CD4-positive, alpha-beta T cell treated with Interleukin-17A for 1 hour (primary cell): ENCODE measurements at regions not wholly inside any gene's neighbourhood (a gene's known extent, or its start where the extent isn't known, plus 50 kb on each side); places are given as distances from the start of the nearest gene placed in this dataset.
"Not testable (repeated sequence)": the region's sequence is repeated elsewhere in the genome, so short reads cannot be mapped to it uniquely, and the experiment has no call there.

Source experiments
- DNase-seq: peaks from one replicate; pipeline ENCODE4 v3.0.0-alpha.2; 2020

DNA sequence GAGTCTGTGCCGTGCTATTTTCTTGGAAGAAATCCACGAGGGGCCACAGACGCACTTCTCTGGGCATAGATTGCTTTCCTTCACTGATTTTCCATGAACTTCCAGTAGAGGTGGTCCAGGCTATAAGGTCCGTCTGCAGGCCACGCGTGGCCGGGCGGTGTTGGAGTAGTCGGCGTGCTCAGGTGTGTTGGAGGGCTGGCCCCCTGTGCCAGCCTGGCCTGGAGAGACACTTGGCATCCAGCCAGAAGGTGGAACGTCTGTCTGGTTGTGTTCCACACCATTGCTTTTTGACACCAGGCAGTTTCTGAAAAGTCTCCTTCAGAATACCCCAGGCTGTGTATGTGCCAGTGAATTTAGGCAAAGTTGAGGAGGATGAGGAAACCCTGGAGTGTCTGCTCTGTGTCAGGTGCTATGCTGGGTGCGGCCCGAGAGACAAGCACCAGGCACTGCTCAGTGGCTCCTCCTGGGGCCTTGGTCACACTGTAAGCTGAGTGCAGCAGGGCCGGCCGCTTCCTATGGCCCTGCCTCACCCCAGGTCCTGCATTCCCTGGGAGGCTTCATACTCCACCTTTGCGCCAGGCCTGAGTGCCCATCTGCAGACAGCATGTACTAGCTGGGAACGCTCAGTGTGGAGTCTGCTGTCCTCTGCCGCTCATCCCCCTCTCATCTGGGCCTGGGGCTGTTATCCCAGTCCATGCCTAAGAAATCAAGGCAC lies 52.1 kb upstream of the TAMM41 start:
- no peak for DNase-seq

DNA sequence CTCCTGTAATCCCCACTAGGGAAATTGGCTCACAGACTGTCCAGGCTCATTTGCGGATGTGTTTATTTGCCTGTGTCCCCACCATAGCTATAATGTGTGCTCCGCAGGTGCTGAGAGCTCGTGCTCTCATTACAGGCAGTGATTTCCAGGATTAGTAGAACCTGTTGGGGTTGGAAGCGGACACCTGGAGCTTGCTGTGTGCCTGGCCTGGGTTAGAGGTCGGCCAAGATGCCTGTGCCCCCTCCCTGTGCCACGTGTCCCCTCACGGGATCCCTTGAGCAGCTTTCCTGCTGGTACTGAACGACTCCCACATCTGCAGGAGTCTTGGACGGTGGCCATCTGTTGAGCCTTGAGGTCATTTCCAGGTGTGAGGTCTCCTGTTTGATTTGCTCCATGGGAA lies 52.7 kb upstream of the TAMM41 start:
- DNase-seq, result not testable (repeated sequence)

- no peak for DNase-seq
Measured at GRCh38 chr3:11899826-11900225, 53.1 kb upstream of the TAMM41 start.

DNA sequence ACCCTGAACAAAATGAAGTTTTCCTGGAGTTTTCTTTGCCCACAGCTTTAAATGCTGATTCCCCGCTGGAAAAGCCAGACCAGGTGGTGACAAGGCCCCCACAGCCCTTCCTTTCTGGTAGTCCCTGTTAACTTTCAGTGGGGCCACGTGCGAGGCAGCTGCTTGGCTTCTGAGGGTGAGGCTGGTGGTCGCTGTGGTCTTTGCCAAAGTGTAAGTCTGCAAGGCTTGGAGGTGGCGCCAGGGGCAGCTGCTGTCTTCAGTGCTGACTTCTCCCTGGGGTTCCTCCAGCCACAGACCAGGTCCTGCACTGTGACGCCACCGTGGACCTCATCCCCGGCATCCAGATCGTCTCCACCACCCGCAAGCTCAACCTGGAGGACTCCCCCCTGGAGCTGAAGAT lies 54.1 kb upstream of the TAMM41 start:
- DNase-seq, result no peak

GRCh38 chr3:11901286-11901875 lies 54.7 kb upstream of the TAMM41 start:
- DNase-seq, result no peak

- no peak for DNase-seq
Measured at GRCh38 chr3:11903047-11903446, 56.4 kb upstream of the TAMM41 start.

- no peak for DNase-seq
Measured at GRCh38 chr3:11903447-11903846, 56.8 kb upstream of the TAMM41 start.

- DNase-seq, result no peak
Measured at GRCh38 chr3:11904157-11904556, 57.5 kb upstream of the TAMM41 start.

GRCh38 chr3:11906407-11906806 lies 59.7 kb upstream of the TAMM41 start:
- DNase-seq, result no peak

DNA sequence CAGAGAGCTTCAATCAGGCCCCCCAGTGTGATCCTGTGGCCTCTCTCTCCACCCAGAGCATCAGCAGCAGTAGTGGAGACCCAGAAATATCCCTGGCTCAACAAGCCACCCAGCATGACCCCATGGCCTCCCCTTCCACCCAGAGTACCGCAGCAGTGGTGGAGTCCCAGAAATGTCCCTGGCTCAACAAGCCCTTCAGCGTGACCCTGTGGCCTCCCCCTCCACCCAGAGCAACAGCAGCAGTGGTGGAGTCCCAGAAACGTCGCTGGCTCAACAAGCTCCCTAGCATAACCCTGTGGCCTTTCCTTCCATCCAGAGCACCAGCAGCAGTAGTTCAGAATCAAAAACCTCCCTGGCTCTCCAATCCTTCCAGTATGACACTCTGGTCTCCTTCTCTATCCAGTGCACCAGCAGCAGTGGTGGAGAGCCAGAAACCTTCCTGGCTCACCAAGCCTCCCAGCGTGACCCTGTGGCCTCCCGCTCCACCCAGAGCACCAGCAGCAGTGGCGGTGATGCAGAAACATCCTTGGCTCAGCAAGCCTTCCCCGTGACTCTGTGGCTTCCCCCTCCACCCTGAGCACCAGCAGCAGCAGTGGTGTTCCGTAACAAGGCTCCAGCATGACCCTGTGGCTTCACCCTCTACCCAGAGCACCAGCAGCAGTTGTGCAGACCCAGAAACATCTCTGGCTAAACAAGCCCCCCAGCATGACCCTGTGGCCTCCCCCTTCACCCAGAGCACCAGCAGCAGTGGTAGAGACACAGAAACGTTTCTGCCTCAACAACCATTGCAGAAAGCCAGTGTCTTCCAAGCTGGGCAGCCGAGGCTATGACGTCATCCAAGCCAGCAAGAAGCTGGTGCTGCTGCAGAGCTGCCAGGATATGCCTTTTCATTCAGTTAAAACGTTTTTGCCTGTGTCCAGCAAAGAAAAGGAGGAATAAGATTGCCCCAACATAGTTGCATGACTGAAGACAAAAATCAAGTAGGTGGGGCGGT lies 61.3 kb upstream of the TAMM41 start:
- no peak for DNase-seq

GRCh38 chr3:11908981-11909698 lies 62.5 kb upstream of the TAMM41 start:
- peak; percentile 30 for DNase-seq

GRCh38 chr3:11909726-11910125 lies 63.0 kb upstream of the TAMM41 start:
- no peak for DNase-seq

DNA sequence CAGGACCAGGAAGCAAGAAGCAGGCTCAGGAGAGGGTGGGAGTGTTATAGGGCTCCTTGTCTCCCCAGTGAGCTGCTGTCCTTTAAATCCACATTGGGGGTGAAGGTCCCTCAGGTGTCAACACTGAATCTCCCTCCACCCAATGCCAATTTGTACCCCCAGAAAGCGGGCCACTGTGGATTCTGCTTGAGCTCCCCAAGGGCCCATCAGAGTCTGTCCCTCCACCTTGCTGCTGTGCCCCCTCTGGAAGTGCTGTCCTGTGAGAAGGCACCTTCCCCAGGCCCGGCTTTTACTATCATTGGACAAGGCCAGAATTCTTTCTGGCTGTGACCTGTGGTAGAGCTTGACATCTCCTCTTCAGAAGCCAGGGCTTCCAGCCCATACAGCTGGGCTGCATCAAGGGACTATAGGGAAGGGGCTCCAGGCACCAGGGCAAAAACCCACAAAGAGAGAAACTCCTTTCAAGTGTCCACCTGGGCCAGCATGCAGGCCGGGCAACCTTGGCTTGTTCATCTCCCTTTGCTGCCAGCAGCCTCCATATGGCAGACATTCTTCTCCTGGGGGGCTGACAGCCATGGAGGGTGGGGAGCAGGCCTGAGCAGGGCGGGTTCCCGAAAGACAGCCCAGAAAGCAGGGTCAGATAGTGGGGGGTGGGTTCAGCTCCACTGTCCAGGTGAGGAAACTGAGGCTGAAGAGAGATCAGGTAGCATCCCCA lies 63.7 kb upstream of the TAMM41 start:
- DNase-seq, result not testable (repeated sequence)

GRCh38 chr3:11910971-11911531 lies 64.4 kb upstream of the TAMM41 start:
- no peak for DNase-seq

DNA sequence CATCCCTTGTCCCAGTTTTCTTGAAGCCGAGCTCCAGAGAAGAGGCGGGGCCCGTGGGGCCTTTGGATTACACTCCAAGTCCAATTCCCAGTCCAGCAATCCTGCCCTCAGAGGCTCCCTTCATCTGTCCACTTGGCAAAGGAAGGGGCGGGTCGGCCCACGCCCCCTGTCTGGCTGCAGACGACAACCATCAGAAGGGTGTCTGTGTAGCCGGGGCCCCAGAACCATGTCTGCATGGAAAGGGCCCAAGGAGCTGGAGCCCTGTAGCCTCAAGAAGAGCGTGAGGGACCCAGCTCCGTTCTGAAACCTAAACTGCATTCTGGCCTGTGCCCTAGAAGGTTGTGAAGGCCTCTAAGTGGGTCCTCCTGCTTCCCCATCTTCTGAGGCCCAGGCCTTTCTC lies 65.2 kb upstream of the TAMM41 start:
- not testable (repeated sequence) for DNase-seq

DNA sequence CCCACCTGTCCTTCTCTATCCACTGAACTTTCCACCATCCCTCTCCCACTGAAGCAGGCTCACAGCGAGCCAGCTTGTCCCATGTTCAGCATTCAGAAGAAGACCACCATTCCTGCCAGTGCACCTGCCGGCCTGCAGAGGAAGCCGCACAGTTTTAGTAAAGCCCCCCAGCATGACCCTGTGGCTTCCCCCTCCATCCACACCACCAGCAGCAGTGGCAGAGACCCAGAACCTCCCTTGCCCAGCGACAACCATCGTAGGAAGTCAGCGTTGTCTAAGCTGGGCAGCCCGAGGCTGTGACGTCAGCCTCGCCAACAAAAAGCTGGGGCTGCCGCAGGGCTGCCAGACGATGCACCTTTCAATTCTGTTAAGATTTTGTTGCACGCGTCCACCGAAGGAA lies 66.6 kb upstream of the TAMM41 start:
- no peak for DNase-seq

DNA sequence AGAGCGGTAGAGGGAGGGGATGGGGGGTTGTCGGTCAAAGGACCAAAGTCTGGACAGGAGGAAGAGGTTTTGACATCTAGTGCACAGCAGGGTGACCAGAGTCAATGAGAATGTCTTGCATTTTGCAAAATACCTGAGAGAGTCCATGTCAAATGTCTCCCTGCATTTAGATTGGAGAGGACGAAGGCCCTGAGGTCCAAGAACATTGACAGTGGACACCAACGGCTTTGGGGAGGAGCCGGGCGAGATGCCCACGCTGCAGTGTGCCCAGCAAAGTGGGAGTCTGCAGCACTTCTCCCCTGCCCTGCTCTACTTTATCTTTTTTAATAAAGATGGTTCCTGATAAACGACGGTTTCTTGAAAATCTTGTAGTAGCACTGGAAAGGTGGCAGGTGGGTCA lies 67.4 kb upstream of the TAMM41 start:
- no peak for DNase-seq

DNA sequence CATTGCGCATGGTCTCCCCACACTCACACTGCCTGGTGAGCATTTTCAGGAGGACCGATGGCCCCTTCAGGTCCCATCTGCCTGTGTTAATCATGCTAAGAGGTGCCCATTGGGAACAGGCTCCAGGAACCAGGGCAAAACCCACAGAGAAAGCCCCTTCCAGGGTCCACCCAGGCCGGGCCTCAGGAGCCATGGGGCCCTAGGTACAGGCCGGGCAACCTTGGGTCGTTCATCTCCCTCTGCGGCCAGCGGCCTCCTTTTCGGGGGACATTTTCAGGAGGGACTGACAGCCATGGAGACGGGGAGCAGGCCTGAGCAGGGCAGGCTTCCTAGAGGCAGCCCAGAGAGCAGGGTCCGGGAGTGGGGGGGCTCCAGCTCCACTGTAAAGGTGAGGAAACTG lies 68.0 kb upstream of the TAMM41 start:
- no peak for DNase-seq

DNA sequence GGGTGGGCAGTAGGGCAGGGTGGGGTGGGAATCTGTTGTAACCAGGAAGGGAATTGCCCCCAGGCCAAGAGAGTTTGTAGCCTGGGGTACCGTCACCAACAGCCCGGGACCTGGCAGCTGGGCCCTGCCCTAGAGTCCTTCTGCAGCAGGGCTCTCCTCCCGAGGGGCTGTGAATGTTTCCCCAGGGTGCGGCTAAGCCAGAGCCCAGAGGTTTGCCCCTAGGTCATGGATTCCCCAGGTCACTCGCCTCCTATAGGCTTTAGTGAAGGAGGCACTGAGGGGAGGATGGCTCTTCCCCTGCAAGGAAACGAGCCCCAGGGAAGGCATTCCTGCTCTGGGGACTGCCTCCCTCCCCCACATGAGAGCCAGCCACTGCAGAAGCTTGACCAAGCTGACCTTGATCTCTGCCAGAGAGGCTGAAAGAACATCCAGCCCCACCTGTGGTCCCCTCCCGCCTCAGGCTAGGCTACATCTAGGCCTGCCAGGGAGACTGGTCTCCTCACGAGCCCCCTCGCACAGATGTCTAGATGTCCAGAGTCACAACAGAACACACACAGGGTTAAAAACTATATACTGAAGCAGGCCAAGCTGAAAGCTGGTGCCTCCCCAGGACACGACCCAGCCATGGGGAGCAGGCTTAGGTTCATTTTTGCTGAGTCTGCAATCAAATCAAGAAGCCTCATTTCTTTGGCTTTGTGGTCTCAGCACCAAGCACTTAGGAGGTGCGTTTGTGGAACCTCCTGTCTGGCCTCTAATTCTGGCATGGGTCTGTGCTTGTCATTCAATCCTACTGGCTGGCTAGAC lies 69.1 kb upstream of the TAMM41 start:
- no peak for DNase-seq

DNA sequence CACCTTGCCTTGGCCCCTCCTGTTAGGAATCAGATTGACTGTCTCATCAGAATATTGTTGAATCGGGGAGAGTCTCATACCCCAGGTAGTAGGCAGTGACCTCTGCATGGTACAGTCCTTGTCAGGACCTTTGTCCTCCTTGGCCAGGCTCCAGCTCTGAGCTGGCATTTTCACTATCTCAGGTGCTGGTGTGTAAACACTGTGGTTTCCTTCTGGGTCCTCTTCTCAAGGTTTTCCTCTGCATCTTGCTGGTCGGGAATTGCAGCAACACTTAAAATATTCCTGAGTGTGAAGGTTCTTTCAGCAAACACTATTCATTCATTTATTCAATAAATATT lies 69.7 kb upstream of the TAMM41 start:
- DNase-seq, result not testable (repeated sequence)

DNA sequence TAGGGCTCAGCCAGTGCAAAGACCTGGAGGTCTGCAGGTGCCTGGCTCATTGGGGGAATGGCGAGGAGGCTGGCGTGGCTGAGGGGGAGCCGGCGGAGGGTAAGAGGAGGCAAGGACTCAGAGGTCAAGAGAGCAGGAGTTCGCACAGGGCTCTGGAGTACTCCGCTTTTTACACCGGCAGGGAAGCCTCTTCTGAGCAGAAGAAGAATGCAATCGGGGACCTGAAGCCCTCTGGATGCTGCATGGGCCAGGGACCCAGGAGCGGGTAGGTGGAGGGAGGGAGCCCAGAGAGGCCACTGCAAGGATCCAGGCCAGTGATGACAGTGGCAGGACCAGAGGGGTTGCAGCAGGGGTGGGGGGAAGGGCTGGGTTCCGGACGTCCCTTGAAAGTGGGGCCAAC lies 70.4 kb upstream of the TAMM41 start:
- DNase-seq, result no peak
